ENCODE measurements at regions not wholly inside any gene's neighbourhood (a gene's known extent, or its start where the extent isn't known, plus 50 kb on each side); places are given as distances from the start of the nearest gene placed in this dataset.

DNA sequence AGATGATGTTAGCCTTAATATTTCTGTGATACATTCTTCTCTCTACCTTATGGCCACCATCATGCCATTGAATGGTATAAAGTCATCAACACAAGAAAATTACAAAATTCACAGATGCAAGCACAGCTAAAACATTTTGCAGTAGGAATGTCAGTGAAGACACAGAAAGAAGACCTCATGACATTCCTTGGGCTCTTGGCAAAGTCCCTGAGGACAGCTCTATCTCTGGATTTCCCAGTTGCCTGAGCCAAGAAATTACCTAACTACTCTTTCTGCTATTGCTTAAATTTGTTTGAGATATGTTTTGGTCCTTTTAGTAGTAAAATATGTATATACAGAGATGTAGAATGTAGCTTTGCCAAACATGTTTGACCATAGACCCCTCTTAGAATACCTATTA, 201.0 kb upstream of the STXBP5 start:
- H3K9me3 Mint-ChIP-seq = no peaks in the 10 kb centered on the region
- no peaks in the 10 kb centered on the region for H3K36me3 Mint-ChIP-seq (ENCODE audit: low read depth)
- TF ChIP-seq, protein P1, sequence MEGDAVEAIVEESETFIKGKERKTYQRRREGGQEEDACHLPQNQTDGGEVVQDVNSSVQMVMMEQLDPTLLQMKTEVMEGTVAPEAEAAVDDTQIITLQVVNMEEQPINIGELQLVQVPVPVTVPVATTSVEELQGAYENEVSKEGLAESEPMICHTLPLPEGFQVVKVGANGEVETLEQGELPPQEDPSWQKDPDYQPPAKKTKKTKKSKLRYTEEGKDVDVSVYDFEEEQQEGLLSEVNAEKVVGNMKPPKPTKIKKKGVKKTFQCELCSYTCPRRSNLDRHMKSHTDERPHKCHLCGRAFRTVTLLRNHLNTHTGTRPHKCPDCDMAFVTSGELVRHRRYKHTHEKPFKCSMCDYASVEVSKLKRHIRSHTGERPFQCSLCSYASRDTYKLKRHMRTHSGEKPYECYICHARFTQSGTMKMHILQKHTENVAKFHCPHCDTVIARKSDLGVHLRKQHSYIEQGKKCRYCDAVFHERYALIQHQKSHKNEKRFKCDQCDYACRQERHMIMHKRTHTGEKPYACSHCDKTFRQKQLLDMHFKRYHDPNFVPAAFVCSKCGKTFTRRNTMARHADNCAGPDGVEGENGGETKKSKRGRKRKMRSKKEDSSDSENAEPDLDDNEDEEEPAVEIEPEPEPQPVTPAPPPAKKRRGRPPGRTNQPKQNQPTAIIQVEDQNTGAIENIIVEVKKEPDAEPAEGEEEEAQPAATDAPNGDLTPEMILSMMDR (IDR thresholded peaks at IDR 0.05) = no peak
- peaks cover 13% of the 10 kb centered on the region for H3K4me1 Mint-ChIP-seq
- DNase-seq = no peak
- no peak overlapping the region for H3K27ac Mint-ChIP-seq
- H3K27me3 Mint-ChIP-seq (ENCODE audit: low read depth, poor library complexity) = no peaks in the 10 kb centered on the region
- no peak overlapping the region for H3K4me3 Mint-ChIP-seq

DNA sequence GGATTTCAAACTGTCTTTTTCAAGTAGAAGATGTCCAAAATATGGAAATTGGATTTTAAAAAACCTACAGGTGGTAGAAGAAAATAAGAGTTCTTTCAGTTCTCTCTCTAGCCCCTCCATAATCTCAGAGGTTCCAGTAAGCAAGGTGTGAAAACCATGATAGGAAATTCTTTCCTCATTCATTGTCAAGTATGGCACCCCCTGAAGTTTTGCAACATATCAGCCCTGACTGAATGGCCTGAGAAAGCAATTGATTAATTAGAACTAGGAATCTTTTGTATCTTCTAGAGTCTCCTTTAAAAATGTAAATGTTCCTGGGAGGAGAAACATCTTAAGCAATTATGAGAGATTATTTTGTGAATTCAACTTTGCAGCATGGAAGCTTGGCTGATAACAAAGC, 198.7 kb upstream of the STXBP5 start:
- peaks cover 16% of the 10 kb centered on the region for H3K9me3 Mint-ChIP-seq
- DNase-seq = no peak
- no peak overlapping the region for H3K4me3 Mint-ChIP-seq
- TF ChIP-seq, protein P1 (IDR thresholded peaks at IDR 0.05) = no peak
- H3K4me1 Mint-ChIP-seq = peaks cover 10% of the 10 kb centered on the region
- no peaks in the 10 kb centered on the region for H3K27me3 Mint-ChIP-seq (ENCODE audit: low read depth, poor library complexity)
- no peak overlapping the region for H3K27ac Mint-ChIP-seq
- H3K36me3 Mint-ChIP-seq (ENCODE audit: low read depth) = no peaks in the 10 kb centered on the region

DNA sequence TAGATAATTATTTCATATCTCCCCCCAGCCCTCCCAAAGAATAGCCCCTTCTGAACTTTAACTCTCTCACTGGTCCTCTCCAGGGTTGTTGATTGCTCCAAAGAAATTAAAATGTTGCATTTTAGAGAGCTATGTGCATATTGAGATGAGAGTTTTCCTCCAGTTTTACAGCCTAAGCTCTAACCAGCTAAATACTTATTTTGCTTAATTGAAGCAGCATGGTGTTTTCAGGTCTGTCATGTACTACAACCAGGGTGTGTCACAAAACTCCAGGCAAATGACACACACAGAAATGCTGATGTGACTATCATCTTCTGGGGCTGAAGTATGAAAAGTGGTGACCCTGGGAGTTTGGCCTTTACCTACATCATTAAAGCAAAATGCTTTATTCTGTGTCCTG, 196.8 kb upstream of the STXBP5 start:
- no peak overlapping the region for H3K27ac Mint-ChIP-seq
- TF ChIP-seq, protein P1 (IDR thresholded peaks at IDR 0.05) = no peak
- peaks cover 16% of the 10 kb centered on the region for H3K9me3 Mint-ChIP-seq
- DNase-seq = no peak
- no peak overlapping the region for H3K4me3 Mint-ChIP-seq
- H3K27me3 Mint-ChIP-seq (ENCODE audit: low read depth, poor library complexity) = no peaks in the 10 kb centered on the region
- H3K36me3 Mint-ChIP-seq (ENCODE audit: low read depth) = no peaks in the 10 kb centered on the region
- no peaks in the 10 kb centered on the region for H3K4me1 Mint-ChIP-seq

DNA sequence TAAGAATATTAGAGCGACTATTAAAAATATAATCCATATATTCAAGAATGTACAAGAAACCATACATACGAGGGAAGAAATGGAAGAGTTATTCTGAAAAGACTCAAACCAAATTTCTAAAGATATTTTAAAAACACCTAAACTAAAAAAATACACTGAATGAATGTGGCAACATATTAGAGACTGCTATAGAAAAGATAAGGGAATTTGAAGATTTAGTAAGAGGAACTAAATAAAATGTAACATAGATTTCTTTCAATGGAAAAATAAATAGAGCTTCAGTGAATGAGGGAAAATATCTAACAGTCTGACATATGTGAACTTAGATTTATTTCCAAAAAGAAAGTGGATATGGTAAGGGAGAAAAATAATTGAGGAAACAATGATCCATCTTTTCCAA, 194.9 kb upstream of the STXBP5 start:
- no peak for DNase-seq
- TF ChIP-seq, protein P1 (IDR thresholded peaks at IDR 0.05) = no peak
- Mint-ChIP-seq H3K27me3 (ENCODE audit: low read depth, poor library complexity) (no peaks in the 10 kb centered on the region), H3K27ac (no peak overlapping the region), H3K4me1 (no peaks in the 10 kb centered on the region), H3K36me3 (ENCODE audit: low read depth) (no peaks in the 10 kb centered on the region), H3K4me3 (no peak overlapping the region), H3K9me3 (peaks cover 16% of the 10 kb centered on the region)

DNA sequence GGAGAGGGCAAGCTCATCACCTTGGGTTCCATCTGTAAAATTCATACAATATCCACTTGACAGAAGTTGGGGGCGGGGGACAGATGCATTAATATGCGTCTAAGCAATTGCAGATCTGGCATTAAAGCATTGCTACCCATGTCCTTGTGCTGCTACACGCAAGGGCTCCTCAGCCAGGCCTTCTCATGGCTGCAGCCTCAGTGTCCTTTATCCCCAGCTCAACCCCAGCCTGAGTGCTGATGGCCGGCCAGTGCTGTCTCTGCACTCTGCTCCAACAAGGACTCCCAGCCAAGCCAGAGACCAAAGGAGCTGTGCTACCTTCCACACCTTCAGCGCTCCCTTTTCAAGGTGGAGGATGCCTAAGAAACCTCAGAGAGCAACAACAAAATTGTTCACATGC, 188.5 kb upstream of the STXBP5 start:
- TF ChIP-seq, protein P1 (IDR thresholded peaks at IDR 0.05) = no peak
- Mint-ChIP-seq H3K4me3 (no peak overlapping the region), H3K4me1 (no peaks in the 10 kb centered on the region), H3K27me3 (ENCODE audit: low read depth, poor library complexity) (no peaks in the 10 kb centered on the region), H3K27ac (no peak overlapping the region), H3K9me3 (no peaks in the 10 kb centered on the region), H3K36me3 (ENCODE audit: low read depth) (no peaks in the 10 kb centered on the region)
- DNase-seq = no peak

DNA sequence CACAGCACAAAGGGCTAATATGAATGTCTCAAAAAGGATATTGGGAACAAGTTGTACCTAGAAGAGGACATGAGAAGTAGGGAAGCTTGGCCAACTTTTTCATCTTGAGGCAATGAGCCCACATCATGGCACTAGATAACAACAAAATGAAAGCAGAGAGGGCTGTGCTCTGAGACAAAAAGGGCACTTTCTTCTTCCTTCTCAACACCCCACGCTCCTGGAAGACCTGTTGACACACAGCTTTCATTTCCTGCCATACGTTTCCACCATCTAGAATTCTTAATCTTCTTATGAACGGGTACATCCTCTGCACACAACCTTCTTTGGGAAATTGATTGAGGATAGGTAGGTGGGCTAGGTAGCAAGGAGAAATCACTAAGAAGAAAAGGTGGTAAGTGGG, 187.8 kb upstream of the STXBP5 start:
- TF ChIP-seq, protein P1 (IDR thresholded peaks at IDR 0.05) = no peak
- H3K27ac Mint-ChIP-seq = no peak overlapping the region
- no peak for DNase-seq
- no peaks in the 10 kb centered on the region for H3K4me1 Mint-ChIP-seq
- no peak overlapping the region for H3K4me3 Mint-ChIP-seq
- no peaks in the 10 kb centered on the region for H3K27me3 Mint-ChIP-seq (ENCODE audit: low read depth, poor library complexity)
- no peaks in the 10 kb centered on the region for H3K9me3 Mint-ChIP-seq
- no peaks in the 10 kb centered on the region for H3K36me3 Mint-ChIP-seq (ENCODE audit: low read depth)

Measured in nephron progenitor cell (in vitro differentiated cells).